PC-3 (cell line): ENCODE measurements at regions not wholly inside any gene's neighbourhood (a gene's known extent, or its start where the extent isn't known, plus 50 kb on each side); places are given as distances from the start of the nearest gene placed in this dataset.

Experiments used
- ATAC-seq: fragments of 200-7000 bp; cut with Tn5 transposase; 2 replicates; pipeline ENCODE4 v1.9.1; 2020; ENCODE audit warnings: mild to moderate bottlenecking, moderate library complexity
- BruUV-seq: library from RNA; stranded (reverse); fragments of 400-500 nt; replicated peaks from 2 replicates; lab custom pipeline; 2021; lab: Mats Ljungman, UMichigan
- CTCF ChIA-PET: fragments of 300-600 bp; sonication (Branson Sonifier 250); formaldehyde crosslinking; loops from one replicate; lab custom pipeline; 2022; ENCODE audit warnings: antibody characterized with exemption; lab: Charles Lee
- POLR2A ChIA-PET: fragments of 300-600 bp; sonication (Branson Sonifier 250); formaldehyde crosslinking; loops from one replicate; lab custom pipeline; 2022; ENCODE audit warnings: antibody characterized with exemption; ENCODE audit not compliant: unreplicated experiment; lab: Charles Lee
- DNase-seq: peaks from one replicate; pipeline ENCODE4 v3.0.0-alpha.2; 2015
- H2AFZ ChIP-seq: fragments of 300-600 bp; sonication (generic); 2 replicates; pipeline ENCODE4 v1.6.0; 2016; ENCODE audit warnings: antibody characterized with exemption, low read length
- H3F3A ChIP-seq: fragments of 300-600 bp; sonication (generic); one replicate; pipeline ENCODE4 v1.6.0; 2017; ENCODE audit warnings: antibody characterized with exemption, low read length, control low read depth, mild to moderate bottlenecking; ENCODE audit not compliant: unreplicated experiment
- H3K27ac ChIP-seq: fragments of 300-600 bp; sonication (generic); 2 replicates; pipeline ENCODE4 v1.5.1; 2016; ENCODE audit warnings: mild to moderate bottlenecking, low read length
- H3K27me3 ChIP-seq: fragments of 300-600 bp; sonication (generic); 2 replicates; pipeline ENCODE4 v1.6.1; 2016; ENCODE audit warnings: low read length, mixed read lengths
- H3K36me3 ChIP-seq: fragments of 300-600 bp; sonication (generic); 2 replicates; pipeline ENCODE4 v1.6.1; 2016; ENCODE audit warnings: low read depth, mixed run types, low read length, mixed read lengths
- H3K4me1 ChIP-seq: fragments of 300-600 bp; sonication (generic); 2 replicates; pipeline ENCODE4 v1.5.1; 2016; ENCODE audit warnings: low read length; ENCODE audit not compliant: insufficient read depth
- H3K4me2 ChIP-seq: fragments of 300-600 bp; sonication (generic); 2 replicates; pipeline ENCODE4 v1.6.0; 2016; ENCODE audit warnings: low read length
- H3K4me3 ChIP-seq: fragments of 300-600 bp; sonication (generic); 2 replicates; pipeline ENCODE4 v1.5.1; 2016; ENCODE audit warnings: mild to moderate bottlenecking, low read length, mixed read lengths
- H3K79me2 ChIP-seq: fragments of 300-600 bp; sonication (generic); 2 replicates; pipeline ENCODE4 v1.6.1; 2017; ENCODE audit warnings: low read length, mixed read lengths
- H3K9ac ChIP-seq: fragments of 300-600 bp; sonication (generic); 2 replicates; pipeline ENCODE4 v1.6.0; 2016; ENCODE audit warnings: mild to moderate bottlenecking, low read length
- H3K9me2 ChIP-seq: fragments of 300-600 bp; sonication (generic); replicated peaks from 2 replicates; pipeline ENCODE4 v1.6.1; 2016; ENCODE audit warnings: mixed run types, low read length, mixed read lengths
- H3K9me3 ChIP-seq: fragments of 300-600 bp; sonication (generic); 2 replicates; pipeline ENCODE4 v1.6.1; 2016; ENCODE audit warnings: low read length, mixed read lengths
- H4K20me1 ChIP-seq: fragments of 300-600 bp; sonication (generic); 2 replicates; pipeline ENCODE4 v1.6.1; 2016; ENCODE audit warnings: low read length, mixed read lengths
- CTCF ChIP-seq: fragments of 300-600 bp; sonication (generic); conservative IDR thresholded peaks from 2 replicates; pipeline ENCODE4 v1.5.1; 2017; ENCODE audit warnings: antibody characterized with exemption, low read depth, mild to moderate bottlenecking, low read length
- EZH2 ChIP-seq: fragments of 300-600 bp; sonication (generic); IDR thresholded peaks from one replicate; pipeline ENCODE4 v1.6.1; 2017; ENCODE audit warnings: antibody characterized with exemption, mild to moderate bottlenecking, low read length; ENCODE audit not compliant: unreplicated experiment
- EZH2phosphoT487 ChIP-seq: fragments of 300-600 bp; sonication (generic); IDR thresholded peaks from 2 replicates; pipeline ENCODE4 v1.6.1; 2018; ENCODE audit warnings: mild to moderate bottlenecking, antibody characterized with exemption, low read length, borderline replicate concordance
- intact Hi-C: fragments of 100-400 bp; cut with micrococcal nuclease; formaldehyde crosslinking; loops from 2 replicates; pipeline ENCODE4 v1.9.0; 2023

- CTCF ChIA-PET: no interaction called here
- intact Hi-C loops: no loop called here
Measured at GRCh38 chr5:117182104-117182503, 607.5 kb upstream of the SEMA6A start.

GRCh38 chr5:117177302-117177701, 602.7 kb upstream of the SEMA6A start:
- Histone ChIP-seq H3K79me2 (no peaks in the 10 kb centered on the region), H3K27ac (no peak overlapping the region), H3K4me2 (no peak overlapping the region), H2AFZ (no peak overlapping the region), H3K9ac (no peak overlapping the region), H4K20me1 (no peaks in the 10 kb centered on the region), H3K4me1 (no peaks in the 10 kb centered on the region), H3K9me2 (no peaks in the 10 kb centered on the region), H3K27me3 (no peaks in the 10 kb centered on the region), H3F3A (no peaks in the 10 kb centered on the region), H3K9me3 (no peaks in the 10 kb centered on the region; the same call in 1 of the 2 replicates), H3K36me3 (no peaks in the 10 kb centered on the region), H3K4me3 (no peak overlapping the region)
- intact Hi-C loops: no loop called here
- ChIA-PET CTCF (no interaction called here), POLR2A (no interaction called here)
- no peak for ATAC-seq
- BruUV-seq: no TSS peak
- no peak for TF ChIP-seq CTCF
- no peak for TF ChIP-seq EZH2
- TF ChIP-seq EZH2phosphoT487: no peak
- DNase-seq: no peak

More at GRCh38 chr5:117182104-117182503, 607.5 kb upstream of the SEMA6A start:
- H3K9me2 ChIP-seq: no peaks in the 10 kb centered on the region
- H3K27me3 ChIP-seq: no peaks in the 10 kb centered on the region
- H3F3A ChIP-seq: no peaks in the 10 kb centered on the region
- no peak overlapping the region for H3K9ac ChIP-seq
- H3K9me3 ChIP-seq: no peaks in the 10 kb centered on the region
- no peaks in the 10 kb centered on the region for H3K79me2 ChIP-seq
- no peak for DNase-seq
- no peaks in the 10 kb centered on the region for H4K20me1 ChIP-seq
- BruUV-seq: no TSS peak
- H3K27ac ChIP-seq: no peak overlapping the region
- H3K36me3 ChIP-seq: no peaks in the 10 kb centered on the region
- no peak for TF ChIP-seq EZH2phosphoT487
- no peak for TF ChIP-seq CTCF
- no peak for TF ChIP-seq EZH2
- H2AFZ ChIP-seq: no peak overlapping the region
- ATAC-seq: no peak
- no peaks in the 10 kb centered on the region for H3K4me1 ChIP-seq
- POLR2A ChIA-PET: no interaction called here
- H3K4me3 ChIP-seq: no peak overlapping the region
- H3K4me2 ChIP-seq: no peak overlapping the region

- intact Hi-C loops: no loop called here
- H3K9me2 ChIP-seq: no peaks in the 10 kb centered on the region
- no peak overlapping the region for H3K27ac ChIP-seq
- POLR2A ChIA-PET: no interaction called here
- no peaks in the 10 kb centered on the region for H3F3A ChIP-seq
- DNase-seq (no peak), ATAC-seq (no peak)
- CTCF ChIA-PET: no interaction called here
- no peak overlapping the region for H3K4me2 ChIP-seq
- no peak overlapping the region for H3K9ac ChIP-seq
- no peaks in the 10 kb centered on the region for H3K9me3 ChIP-seq
- TF ChIP-seq CTCF: no peak
- TF ChIP-seq EZH2phosphoT487: no peak
- no peak for TF ChIP-seq EZH2
- no peak overlapping the region for H2AFZ ChIP-seq
- BruUV-seq: no TSS peak
- H3K36me3 ChIP-seq: no peaks in the 10 kb centered on the region
- no peaks in the 10 kb centered on the region for H3K27me3 ChIP-seq
- no peaks in the 10 kb centered on the region for H3K4me1 ChIP-seq
- no peaks in the 10 kb centered on the region for H4K20me1 ChIP-seq
- no peak overlapping the region for H3K4me3 ChIP-seq
- no peaks in the 10 kb centered on the region for H3K79me2 ChIP-seq
Measured at GRCh38 chr5:117165068-117165467, 590.4 kb upstream of the SEMA6A start.
